ENCODE measurements at regions not wholly inside any gene's neighbourhood (a gene's known extent, or its start where the extent isn't known, plus 50 kb on each side); places are given as distances from the start of the nearest gene placed in this dataset.

- TF ChIP-seq REST (IDR thresholded peaks at IDR 0.05; ENCODE audit: unreplicated experiment) (no peak), JUNB (IDR thresholded peaks at IDR 0.05; ENCODE audit: unreplicated experiment) (no peak), EZH2phosphoT487 (IDR thresholded peaks at IDR 0.05; ENCODE audit: unreplicated experiment) (no peak), ZNF331 (CRISPR knock-in tag; IDR thresholded peaks at IDR 0.05; ENCODE audit: low read depth) (no peak), ZNF114 (CRISPR knock-in tag; IDR thresholded peaks at IDR 0.05) (no peak)
Measured at GRCh38 chr2:146506851-146507250, 1338.0 kb upstream of the ACVR2A start (continued).

DNA sequence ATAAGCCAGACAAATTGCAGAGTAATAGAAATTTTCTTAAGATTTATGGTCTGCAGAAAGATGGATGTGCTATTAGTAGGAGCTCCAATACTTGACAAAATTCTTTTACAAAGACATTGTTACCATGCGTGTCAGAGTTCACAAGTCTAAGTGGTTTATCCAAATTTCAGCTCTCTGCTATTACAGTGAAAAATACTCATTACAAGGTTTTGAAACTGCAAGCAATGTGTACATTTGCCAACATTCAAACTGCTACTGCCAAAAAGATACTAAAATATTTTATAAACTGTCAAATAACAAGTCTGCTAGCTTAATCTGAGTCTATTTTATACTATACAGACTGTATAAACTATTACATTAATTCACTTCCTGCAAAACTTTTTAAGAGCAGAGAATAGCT is 1341.5 kb upstream of the ACVR2A start:
- Histone ChIP-seq H4K20me1 (replicated peaks; ENCODE audit: insufficient read depth) (no peaks in the 10 kb centered on the region), H3K9me2 (ENCODE audit: insufficient read depth) (no peaks in the 10 kb centered on the region), H3K27ac (ENCODE audit: low read depth) (no peak overlapping the region), H2AFZ (no peak overlapping the region), H3K36me3 (ENCODE audit: insufficient read depth) (no peaks in the 10 kb centered on the region), H3K27me3 (ENCODE audit: insufficient read depth) (no peaks in the 10 kb centered on the region), H3K4me1 (ENCODE audit: insufficient read depth) (peaks cover 28% of the 10 kb centered on the region; the same call in 1 of the 2 replicates), H3K4me2 (no peak overlapping the region), H3K4me3 (no peak overlapping the region), H3F3A (replicated peaks; ENCODE audit: low read depth) (no peaks in the 10 kb centered on the region), H3K79me2 (replicated peaks; ENCODE audit: insufficient read depth) (no peaks in the 10 kb centered on the region)
- no peaks in the 10 kb centered on the region for H3K9me3 Mint-ChIP-seq
- peaks cover 18% of the 10 kb centered on the region; the same call in 2 of the 3 replicates for H3K4me1 Mint-ChIP-seq
- no peaks in the 10 kb centered on the region; the same call in 2 of the 3 replicates for H3K36me3 Mint-ChIP-seq (ENCODE audit: low read depth)
- DNase-seq (ENCODE audit: low spot score) (no peak), ATAC-seq (no peak)
- H3K4me3 Mint-ChIP-seq, result no peak overlapping the region
- TF ChIP-seq NANOG (IDR thresholded peaks at IDR 0.05; ENCODE audit: borderline replicate concordance), result no peak
- TF ChIP-seq EZH2 (IDR thresholded peaks at IDR 0.05; ENCODE audit: low read depth, unreplicated experiment), result no peak
- TF ChIP-seq CREB1 (CRISPR knock-in tag; IDR thresholded peaks at IDR 0.05; ENCODE audit: low read depth), result no peak
- no peaks in the 10 kb centered on the region for H3K27me3 Mint-ChIP-seq (ENCODE audit: insufficient read depth, low read depth, poor library complexity)
- H3K27ac Mint-ChIP-seq, result no peak overlapping the region

GRCh38 chr2:146496248-146496647 is 1348.6 kb upstream of the ACVR2A start:
- Mint-ChIP-seq H3K4me1 (peaks cover 7% of the 10 kb centered on the region; the same call in 2 of the 3 replicates), H3K36me3 (ENCODE audit: low read depth) (peaks cover 29% of the 10 kb centered on the region), H3K4me3 (no peak overlapping the region), H3K27ac (no peak overlapping the region), H3K9me3 (peaks cover 27% of the 10 kb centered on the region), H3K27me3 (ENCODE audit: insufficient read depth, low read depth, poor library complexity) (peaks cover 1% of the 10 kb centered on the region)
- Histone ChIP-seq H3K27me3 (ENCODE audit: insufficient read depth) (no peaks in the 10 kb centered on the region), H4K20me1 (replicated peaks; ENCODE audit: insufficient read depth) (no peaks in the 10 kb centered on the region), H3F3A (replicated peaks; ENCODE audit: low read depth) (no peaks in the 10 kb centered on the region), H2AFZ (no peak overlapping the region), H3K4me3 (no peak overlapping the region), H3K9me2 (ENCODE audit: insufficient read depth) (no peaks in the 10 kb centered on the region), H3K4me2 (no peak overlapping the region), H3K4me1 (ENCODE audit: insufficient read depth) (peaks cover 13% of the 10 kb centered on the region; the same call in 1 of the 2 replicates), H3K79me2 (replicated peaks; ENCODE audit: insufficient read depth) (no peaks in the 10 kb centered on the region), H3K36me3 (ENCODE audit: insufficient read depth) (no peaks in the 10 kb centered on the region), H3K27ac (ENCODE audit: low read depth) (no peak overlapping the region)
- DNase-seq (ENCODE audit: low spot score) (no peak), ATAC-seq (no peak)
- no peak for TF ChIP-seq CREB1 (CRISPR knock-in tag; IDR thresholded peaks at IDR 0.05; ENCODE audit: low read depth)
- no peak for TF ChIP-seq JUNB (IDR thresholded peaks at IDR 0.05; ENCODE audit: unreplicated experiment)
- TF ChIP-seq, protein P1, sequence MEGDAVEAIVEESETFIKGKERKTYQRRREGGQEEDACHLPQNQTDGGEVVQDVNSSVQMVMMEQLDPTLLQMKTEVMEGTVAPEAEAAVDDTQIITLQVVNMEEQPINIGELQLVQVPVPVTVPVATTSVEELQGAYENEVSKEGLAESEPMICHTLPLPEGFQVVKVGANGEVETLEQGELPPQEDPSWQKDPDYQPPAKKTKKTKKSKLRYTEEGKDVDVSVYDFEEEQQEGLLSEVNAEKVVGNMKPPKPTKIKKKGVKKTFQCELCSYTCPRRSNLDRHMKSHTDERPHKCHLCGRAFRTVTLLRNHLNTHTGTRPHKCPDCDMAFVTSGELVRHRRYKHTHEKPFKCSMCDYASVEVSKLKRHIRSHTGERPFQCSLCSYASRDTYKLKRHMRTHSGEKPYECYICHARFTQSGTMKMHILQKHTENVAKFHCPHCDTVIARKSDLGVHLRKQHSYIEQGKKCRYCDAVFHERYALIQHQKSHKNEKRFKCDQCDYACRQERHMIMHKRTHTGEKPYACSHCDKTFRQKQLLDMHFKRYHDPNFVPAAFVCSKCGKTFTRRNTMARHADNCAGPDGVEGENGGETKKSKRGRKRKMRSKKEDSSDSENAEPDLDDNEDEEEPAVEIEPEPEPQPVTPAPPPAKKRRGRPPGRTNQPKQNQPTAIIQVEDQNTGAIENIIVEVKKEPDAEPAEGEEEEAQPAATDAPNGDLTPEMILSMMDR (conservative IDR thresholded peaks at IDR 0.05; ENCODE audit: low read depth in 2 of 2), result no peak

Measured in GM23338 (cell line).